ENCODE measurements at regions not wholly inside any gene's neighbourhood (a gene's known extent, or its start where the extent isn't known, plus 50 kb on each side); places are given as distances from the start of the nearest gene placed in this dataset.

GRCh38 chr2:52779446-52779845, 988.2 kb upstream of the CHAC2 start:
- DNase-seq (ENCODE audit: low read depth in 4 of 4, low spot score in 3 of 4): no peak

GRCh38 chr2:52776571-52776970, 991.0 kb upstream of the CHAC2 start:
- no peak for DNase-seq (ENCODE audit: low read depth in 4 of 4, low spot score in 3 of 4)

- no peak for DNase-seq (ENCODE audit: low read depth in 4 of 4, low spot score in 3 of 4)
These were observed 991.9 kb upstream of the CHAC2 start for GRCh38 chr2:52775674-52776073.

- no peak for DNase-seq (ENCODE audit: low read depth in 4 of 4, low spot score in 3 of 4)
These were observed 1001.9 kb upstream of the CHAC2 start for GRCh38 chr2:52765735-52766134.

- no peak for DNase-seq (ENCODE audit: low read depth in 4 of 4, low spot score in 3 of 4)
These were observed 1017.8 kb upstream of the CHAC2 start for GRCh38 chr2:52749764-52750163.

- no peak for DNase-seq (ENCODE audit: low read depth in 4 of 4, low spot score in 3 of 4)
These were observed 1022.5 kb upstream of the CHAC2 start for GRCh38 chr2:52745144-52745543.

GRCh38 chr2:52732849-52733395, 1034.7 kb upstream of the CHAC2 start:
- no peak for DNase-seq (ENCODE audit: low read depth in 4 of 4, low spot score in 3 of 4)

GRCh38 chr2:52724585-52724984, 1043.0 kb upstream of the CHAC2 start:
- no peak for DNase-seq (ENCODE audit: low read depth in 4 of 4, low spot score in 3 of 4)

- no peak for DNase-seq (ENCODE audit: low read depth in 4 of 4, low spot score in 3 of 4)
These were observed 1049.8 kb upstream of the CHAC2 start for GRCh38 chr2:52717836-52718235.

- no peak for DNase-seq (ENCODE audit: low read depth in 4 of 4, low spot score in 3 of 4)
These were observed 1056.6 kb upstream of the CHAC2 start for GRCh38 chr2:52710810-52711618.

- DNase-seq (ENCODE audit: low read depth in 4 of 4, low spot score in 3 of 4): no peak
These were observed 1063.4 kb upstream of the CHAC2 start for GRCh38 chr2:52704251-52704650.

GRCh38 chr2:52703004-52703403, 1064.6 kb upstream of the CHAC2 start:
- no peak for DNase-seq (ENCODE audit: low read depth in 4 of 4, low spot score in 3 of 4)

GRCh38 chr2:52698408-52698807, 1069.2 kb upstream of the CHAC2 start:
- no peak for DNase-seq (ENCODE audit: low read depth in 4 of 4, low spot score in 3 of 4)

GRCh38 chr2:52697690-52698089, 1069.9 kb upstream of the CHAC2 start:
- no peak for DNase-seq (ENCODE audit: low read depth in 4 of 4, low spot score in 3 of 4)

GRCh38 chr2:52695731-52696130, 1071.9 kb upstream of the CHAC2 start:
- no peak for DNase-seq (ENCODE audit: low read depth in 4 of 4, low spot score in 3 of 4)

- no peak for DNase-seq (ENCODE audit: low read depth in 4 of 4, low spot score in 3 of 4)
These were observed 1080.7 kb upstream of the CHAC2 start for GRCh38 chr2:52686935-52687334.

GRCh38 chr2:52676056-52676455, 1091.5 kb upstream of the CHAC2 start:
- no peak for DNase-seq (ENCODE audit: low read depth in 4 of 4, low spot score in 3 of 4)

GRCh38 chr2:52668724-52669123, 1098.9 kb upstream of the CHAC2 start:
- no peak for DNase-seq (ENCODE audit: low read depth in 4 of 4, low spot score in 3 of 4)

GRCh38 chr2:52659546-52659945, 1108.1 kb upstream of the CHAC2 start:
- no peak for DNase-seq (ENCODE audit: low read depth in 4 of 4, low spot score in 3 of 4)

- DNase-seq (ENCODE audit: low read depth in 4 of 4, low spot score in 3 of 4): peak in 2 of 4 donors; percentile 16
These were observed 1109.0 kb upstream of the CHAC2 start for GRCh38 chr2:52658598-52658997.

GRCh38 chr2:52639692-52640091, 1127.9 kb upstream of the CHAC2 start:
- DNase-seq (ENCODE audit: low read depth in 4 of 4, low spot score in 3 of 4): no peak

GRCh38 chr2:52632543-52632942, 1135.1 kb upstream of the CHAC2 start:
- DNase-seq (ENCODE audit: low read depth in 4 of 4, low spot score in 3 of 4): no peak

- DNase-seq (ENCODE audit: low read depth in 4 of 4, low spot score in 3 of 4): no peak
These were observed 1137.7 kb upstream of the CHAC2 start for GRCh38 chr2:52629944-52630343.
